Neural progenitor cell (in vitro differentiated cells): ENCODE measurements at regions not wholly inside any gene's neighbourhood (a gene's known extent, or its start where the extent isn't known, plus 50 kb on each side); places are given as distances from the start of the nearest gene placed in this dataset.
"Not testable (repeated sequence)": the region's sequence is repeated elsewhere in the genome, so short reads cannot be mapped to it uniquely, and the experiment has no call there.

Experiments
- DNase-seq: peaks from one replicate; pipeline ENCODE4 v3.0.0-alpha.2; 2016; ENCODE audit warnings: low spot score
- H2AFZ ChIP-seq: fragments of 200-600 bp; sonication (generic); replicated peaks from 2 replicates; pipeline ENCODE4 v1.6.1; 2016; ENCODE audit warnings: antibody characterized with exemption
- H3F3A ChIP-seq: fragments of 200-600 bp; sonication (generic); 2 replicates; pipeline ENCODE4 v1.6.1; 2016; ENCODE audit warnings: antibody characterized with exemption, low read depth
- H3K27ac ChIP-seq: fragments of 200-600 bp; sonication (generic); 2 replicates; pipeline ENCODE4 v1.5.1; 2016; ENCODE audit warnings: mild to moderate bottlenecking
- H3K27me3 ChIP-seq: fragments of 200-600 bp; sonication (generic); 2 replicates; pipeline ENCODE4 v1.6.1; 2016; ENCODE audit warnings: mild to moderate bottlenecking, moderate library complexity
- H3K36me3 ChIP-seq: fragments of 200-600 bp; sonication (generic); 2 replicates; pipeline ENCODE4 v1.5.1; 2016
- H3K4me1 ChIP-seq: fragments of 200-600 bp; sonication (generic); 2 replicates; pipeline ENCODE4 v1.6.1; 2016; ENCODE audit warnings: mixed run types
- H3K4me2 ChIP-seq: fragments of 200-600 bp; sonication (generic); 2 replicates; pipeline ENCODE4 v1.6.1; 2016
- H3K4me3 ChIP-seq: fragments of 200-600 bp; sonication (generic); 2 replicates; pipeline ENCODE4 v1.5.1; 2016
- H3K79me2 ChIP-seq: fragments of 200-600 bp; sonication (generic); 2 replicates; pipeline ENCODE4 v1.6.1; 2016; ENCODE audit warnings: low read depth
- H3K9ac ChIP-seq: fragments of 200-600 bp; sonication (generic); 2 replicates; pipeline ENCODE4 v1.6.1; 2016
- H3K9me3 ChIP-seq: fragments of 200-600 bp; sonication (generic); 2 replicates; pipeline ENCODE4 v1.5.1; 2016; ENCODE audit warnings: low read depth
- H4K20me1 ChIP-seq: fragments of 200-600 bp; sonication (generic); 2 replicates; pipeline ENCODE4 v1.6.1; 2016; ENCODE audit warnings: low read depth
- H3K27ac Mint-ChIP-seq: 3 replicates; pipeline ENCODE4 v1.8.0; 2021; ENCODE audit warnings: mixed read lengths
- H3K27me3 Mint-ChIP-seq: 2 replicates; pipeline ENCODE4 v1.8.0; 2022; ENCODE audit warnings: low read depth, mild to moderate bottlenecking, inconsistent platforms, moderate library complexity, mixed read lengths; ENCODE audit not compliant: insufficient read depth
- H3K36me3 Mint-ChIP-seq: 3 replicates; pipeline ENCODE4 v1.8.0; 2021; ENCODE audit warnings: mixed read lengths
- H3K4me1 Mint-ChIP-seq: 3 replicates; pipeline ENCODE4 v1.8.0; 2021; ENCODE audit warnings: mixed read lengths
- H3K4me3 Mint-ChIP-seq: 3 replicates; pipeline ENCODE4 v1.8.0; 2021; ENCODE audit warnings: mild to moderate bottlenecking, moderate library complexity, mixed read lengths
- H3K9me3 Mint-ChIP-seq: 3 replicates; pipeline ENCODE4 v1.8.0; 2020; ENCODE audit warnings: mixed read lengths
- CTCF ChIP-seq: fragments of 200-600 bp; sonication (generic); IDR thresholded peaks from 2 replicates; pipeline ENCODE4 v1.5.1; 2017; ENCODE audit warnings: antibody characterized with exemption, mild to moderate bottlenecking
- EZH2 ChIP-seq: fragments of 200-600 bp; sonication (generic); IDR thresholded peaks from 2 replicates; pipeline ENCODE4 v1.6.1; 2017; ENCODE audit warnings: antibody characterized with exemption, mild to moderate bottlenecking, moderate library complexity
- EZH2phosphoT487 ChIP-seq: fragments of 200-600 bp; sonication (generic); IDR thresholded peaks from 2 replicates; pipeline ENCODE4 v1.6.1; 2017; ENCODE audit warnings: antibody characterized with exemption

GRCh38 chr1:90349510-90349909, 354.6 kb downstream of the ZNF326 start:
- no peaks in the 10 kb centered on the region for H3K4me1 ChIP-seq
- no peak for DNase-seq
- no peaks in the 10 kb centered on the region for H3K27me3 ChIP-seq
- H3K4me3 ChIP-seq: no peak overlapping the region
- Mint-ChIP-seq H3K4me1 (no peaks in the 10 kb centered on the region), H3K4me3 (no peak overlapping the region), H3K36me3 (no peaks in the 10 kb centered on the region), H3K27me3 (peaks cover 1% of the 10 kb centered on the region), H3K9me3 (peaks cover 9% of the 10 kb centered on the region), H3K27ac (no peak overlapping the region)
- H4K20me1 ChIP-seq: no peaks in the 10 kb centered on the region
- no peak overlapping the region for H3K9ac ChIP-seq
- no peak overlapping the region for H3K4me2 ChIP-seq
- H3K36me3 ChIP-seq: no peaks in the 10 kb centered on the region
- no peak overlapping the region for H3K27ac ChIP-seq
- peaks cover 9% of the 10 kb centered on the region for H3K9me3 ChIP-seq
- no peaks in the 10 kb centered on the region for H3K79me2 ChIP-seq
- H3F3A ChIP-seq: no peaks in the 10 kb centered on the region
- TF ChIP-seq CTCF: no peak
- no peak for TF ChIP-seq EZH2phosphoT487
- no peak for TF ChIP-seq EZH2
- no peak overlapping the region for H2AFZ ChIP-seq

- TF ChIP-seq CTCF (no peak), EZH2 (no peak), EZH2phosphoT487 (no peak)
- Histone ChIP-seq H3K9ac (no peak overlapping the region), H3K79me2 (no peaks in the 10 kb centered on the region), H4K20me1 (no peaks in the 10 kb centered on the region), H3K27me3 (no peaks in the 10 kb centered on the region), H3K9me3 (peaks cover 9% of the 10 kb centered on the region), H3K4me2 (no peak overlapping the region), H2AFZ (no peak overlapping the region), H3K36me3 (no peaks in the 10 kb centered on the region), H3F3A (no peaks in the 10 kb centered on the region), H3K27ac (no peak overlapping the region), H3K4me3 (no peak overlapping the region), H3K4me1 (no peaks in the 10 kb centered on the region)
- Mint-ChIP-seq H3K9me3 (peaks cover 9% of the 10 kb centered on the region), H3K36me3 (no peaks in the 10 kb centered on the region), H3K4me3 (no peak overlapping the region), H3K27ac (no peak overlapping the region), H3K27me3 (no peaks in the 10 kb centered on the region), H3K4me1 (no peaks in the 10 kb centered on the region)
- no peak for DNase-seq
These were observed 354.0 kb downstream of the ZNF326 start for GRCh38 chr1:90348934-90349333.

GRCh38 chr1:90348459-90348858, 353.5 kb downstream of the ZNF326 start:
- not testable (repeated sequence) for H3K36me3 Mint-ChIP-seq, H3K36me3 ChIP-seq, H3K27ac ChIP-seq, H3K4me1 ChIP-seq, H3K9me3 Mint-ChIP-seq, H3K9ac ChIP-seq, DNase-seq, H3K27me3 ChIP-seq, H2AFZ ChIP-seq, H3K4me2 ChIP-seq, H3K4me3 Mint-ChIP-seq, H3K4me3 ChIP-seq, H3K4me1 Mint-ChIP-seq, H3K27me3 Mint-ChIP-seq, H3F3A ChIP-seq, H4K20me1 ChIP-seq, H3K27ac Mint-ChIP-seq, H3K9me3 ChIP-seq, H3K79me2 ChIP-seq

GRCh38 chr1:90347366-90347765, 352.5 kb downstream of the ZNF326 start:
- Histone ChIP-seq H3K27me3 (no peaks in the 10 kb centered on the region), H3K4me2 (no peak overlapping the region), H3K9ac (no peak overlapping the region), H3K27ac (no peak overlapping the region), H3K36me3 (no peaks in the 10 kb centered on the region), H3F3A (no peaks in the 10 kb centered on the region), H3K9me3 (peaks cover 9% of the 10 kb centered on the region), H3K4me3 (no peak overlapping the region), H2AFZ (no peak overlapping the region), H4K20me1 (no peaks in the 10 kb centered on the region), H3K79me2 (no peaks in the 10 kb centered on the region), H3K4me1 (no peaks in the 10 kb centered on the region)
- H3K27me3 Mint-ChIP-seq: no peaks in the 10 kb centered on the region
- H3K27ac Mint-ChIP-seq: no peak overlapping the region
- H3K36me3 Mint-ChIP-seq: no peaks in the 10 kb centered on the region
- H3K4me1 Mint-ChIP-seq: no peaks in the 10 kb centered on the region
- peaks cover 9% of the 10 kb centered on the region for H3K9me3 Mint-ChIP-seq
- TF ChIP-seq EZH2phosphoT487: no peak
- TF ChIP-seq CTCF: no peak
- TF ChIP-seq EZH2: no peak
- DNase-seq: no peak
- H3K4me3 Mint-ChIP-seq: no peak overlapping the region
